Keratinocyte (primary cell): ENCODE measurements at regions not wholly inside any gene's neighbourhood (a gene's known extent, or its start where the extent isn't known, plus 50 kb on each side); places are given as distances from the start of the nearest gene placed in this dataset.

Experiments used
- EZH2 ChIP-seq: IDR thresholded peaks from one replicate; pipeline ENCODE4 v1.6.1; 2012; ENCODE audit warnings: inconsistent platforms, mild to moderate bottlenecking, low read length, moderate library complexity
- TF ChIP-seq, protein P1 (sequence below), 3 experiments: IDR thresholded peaks in 1 of 3; conservative IDR thresholded peaks in 1 of 3; optimal IDR thresholded peaks in 1 of 3; 2 replicates in 2 of 3; 3 replicates in 1 of 3; pipeline versions ENCODE3 to v1.5.1; 2011; ENCODE audit warnings: low read length in 3 of 3, mild to moderate bottlenecking in 3 of 3, moderate library complexity in 2 of 3, control low read depth in 1 of 3, inconsistent platforms in 1 of 3; ENCODE audit not compliant: insufficient read depth in 2 of 3; ENCODE audit errors: extremely low read depth in 1 of 3

DNA sequence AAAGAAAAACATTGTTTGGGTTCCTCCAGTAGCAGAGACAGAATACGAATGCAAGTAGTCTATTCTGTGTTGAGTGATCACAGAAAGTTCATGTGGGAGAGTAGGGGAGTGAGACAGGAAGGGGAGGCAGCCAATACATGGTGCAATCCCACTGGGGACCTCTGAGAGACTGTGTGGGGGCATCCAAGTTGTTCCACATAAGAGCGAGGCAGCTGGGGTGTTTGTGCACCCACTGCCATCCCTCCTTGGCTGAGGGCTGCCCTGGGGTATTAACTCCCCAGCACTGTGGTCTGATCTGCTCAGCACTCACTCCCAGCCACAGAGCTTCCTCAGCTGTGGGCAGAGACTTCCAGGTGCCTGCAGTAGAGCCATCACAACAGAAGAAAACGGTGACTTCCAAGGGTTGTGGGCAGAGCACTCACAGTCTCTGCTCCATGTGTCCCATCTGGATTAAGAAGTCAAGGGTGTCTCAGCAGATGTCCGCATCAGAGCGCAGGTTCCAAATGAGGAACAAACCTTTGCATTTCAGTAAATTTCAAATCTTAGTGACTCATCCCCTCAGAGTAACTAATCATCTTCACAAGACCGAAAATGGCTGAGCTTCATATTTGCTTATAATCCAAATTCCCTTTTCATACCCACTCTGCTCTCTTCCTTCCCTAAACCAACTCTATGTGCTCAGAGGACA, 101.9 kb upstream of the NAA20 start:
- TF ChIP-seq, protein P1, sequence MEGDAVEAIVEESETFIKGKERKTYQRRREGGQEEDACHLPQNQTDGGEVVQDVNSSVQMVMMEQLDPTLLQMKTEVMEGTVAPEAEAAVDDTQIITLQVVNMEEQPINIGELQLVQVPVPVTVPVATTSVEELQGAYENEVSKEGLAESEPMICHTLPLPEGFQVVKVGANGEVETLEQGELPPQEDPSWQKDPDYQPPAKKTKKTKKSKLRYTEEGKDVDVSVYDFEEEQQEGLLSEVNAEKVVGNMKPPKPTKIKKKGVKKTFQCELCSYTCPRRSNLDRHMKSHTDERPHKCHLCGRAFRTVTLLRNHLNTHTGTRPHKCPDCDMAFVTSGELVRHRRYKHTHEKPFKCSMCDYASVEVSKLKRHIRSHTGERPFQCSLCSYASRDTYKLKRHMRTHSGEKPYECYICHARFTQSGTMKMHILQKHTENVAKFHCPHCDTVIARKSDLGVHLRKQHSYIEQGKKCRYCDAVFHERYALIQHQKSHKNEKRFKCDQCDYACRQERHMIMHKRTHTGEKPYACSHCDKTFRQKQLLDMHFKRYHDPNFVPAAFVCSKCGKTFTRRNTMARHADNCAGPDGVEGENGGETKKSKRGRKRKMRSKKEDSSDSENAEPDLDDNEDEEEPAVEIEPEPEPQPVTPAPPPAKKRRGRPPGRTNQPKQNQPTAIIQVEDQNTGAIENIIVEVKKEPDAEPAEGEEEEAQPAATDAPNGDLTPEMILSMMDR (optimal IDR thresholded peaks at IDR 0.05 in 1 of 3, IDR thresholded peaks at IDR 0.05 in 1 of 3, conservative IDR thresholded peaks at IDR 0.05 in 1 of 3; ENCODE audit: extremely low read depth in 1 of 3, insufficient read depth in 2 of 3, low read length in 3 of 3): no peak
- TF ChIP-seq EZH2: no peak
